CD4-positive, alpha-beta T cell treated with Interleukin-12 subunit alpha and Interleukin-12 subunit beta, for 1 hour (primary cell): ENCODE measurements at regions not wholly inside any gene's neighbourhood (a gene's known extent, or its start where the extent isn't known, plus 50 kb on each side); places are given as distances from the start of the nearest gene placed in this dataset.

ENCODE experiments used
- DNase-seq: peaks from one replicate; pipeline ENCODE4 v3.0.0-alpha.2; 2020

- DNase-seq: no peak
Measured at GRCh38 chr3:94904156-94904674, 841.4 kb downstream of the NSUN3 start.

- no peak for DNase-seq
Measured at GRCh38 chr3:94909726-94910125, 846.9 kb downstream of the NSUN3 start.

GRCh38 chr3:94912656-94913055 lies 849.8 kb downstream of the NSUN3 start:
- no peak for DNase-seq

GRCh38 chr3:94927175-94927574 lies 864.3 kb downstream of the NSUN3 start:
- DNase-seq: no peak

- no peak for DNase-seq
Measured at GRCh38 chr3:94928921-94929320, 866.1 kb downstream of the NSUN3 start.

GRCh38 chr3:94935738-94936580 lies 873.1 kb downstream of the NSUN3 start:
- DNase-seq: no peak

- DNase-seq: no peak
Measured at GRCh38 chr3:94937980-94938379, 875.1 kb downstream of the NSUN3 start.

- DNase-seq: no peak
Measured at GRCh38 chr3:94946683-94947082, 883.8 kb downstream of the NSUN3 start.

GRCh38 chr3:94961423-94962100 lies 898.7 kb downstream of the NSUN3 start:
- DNase-seq: no peak

GRCh38 chr3:94965867-94966475 lies 903.1 kb downstream of the NSUN3 start:
- DNase-seq: no peak

- DNase-seq: no peak
Measured at GRCh38 chr3:94967196-94967595, 904.3 kb downstream of the NSUN3 start.

GRCh38 chr3:94968519-94968918 lies 905.7 kb downstream of the NSUN3 start:
- DNase-seq: no peak

- no peak for DNase-seq
Measured at GRCh38 chr3:94972066-94972465, 909.2 kb downstream of the NSUN3 start.

GRCh38 chr3:94978084-94978483 lies 915.2 kb downstream of the NSUN3 start:
- DNase-seq: no peak

GRCh38 chr3:94985778-94986177 lies 922.9 kb downstream of the NSUN3 start:
- DNase-seq: no peak

GRCh38 chr3:94990952-94991705 lies 928.3 kb downstream of the NSUN3 start:
- DNase-seq: no peak

GRCh38 chr3:94996743-94997142 lies 933.9 kb downstream of the NSUN3 start:
- no peak for DNase-seq

- DNase-seq: no peak
Measured at GRCh38 chr3:95002438-95003046, 939.7 kb downstream of the NSUN3 start.

GRCh38 chr3:95028688-95029087 lies 965.8 kb downstream of the NSUN3 start:
- DNase-seq: no peak

- DNase-seq: no peak
Measured at GRCh38 chr3:95029644-95030043, 966.8 kb downstream of the NSUN3 start.

GRCh38 chr3:95036526-95037021 lies 973.7 kb downstream of the NSUN3 start:
- DNase-seq: no peak

- DNase-seq: no peak
Measured at GRCh38 chr3:95037097-95037496, 974.2 kb downstream of the NSUN3 start.
